K562 (cell line): ENCODE measurements at regions not wholly inside any gene's neighbourhood (a gene's known extent, or its start where the extent isn't known, plus 50 kb on each side); places are given as distances from the start of the nearest gene placed in this dataset.

Experiments
- ATAC-seq: fragments of 200-7000 bp; cut with Tn5 transposase; 3 replicates; pipeline ENCODE4 v1.9.1; 2020; ENCODE audit warnings: moderate library complexity
- BruUV-seq: library from RNA; stranded (reverse); fragments of 400-500 nt; replicated peaks from 2 replicates; lab custom pipeline; 2021; lab: Mats Ljungman, UMichigan
- CTCF ChIA-PET: fragments of 300-600 bp; formaldehyde crosslinking; extraction: SDS; loops from one replicate; lab custom pipeline; 2021; ENCODE audit warnings: low intra/inter-chr PET ratio; lab: Yijun Ruan, JAX
- POLR2A ChIA-PET: fragments of 300-600, 350-650 bp; sonication (Branson Sonifier 250); formaldehyde crosslinking; extraction: SDS; loops from one replicate; lab custom pipeline; 2021; ENCODE audit warnings: antibody characterized with exemption, inconsistent platforms; lab: Yijun Ruan, JAX
- DNase-seq, 4 experiments: peaks; one replicate each; pipeline versions ENCODE4 v3.0.0 to v3.0.0-alpha.2; 2011 to 2018; ENCODE audit warnings: low spot score in 3 of 4, mixed read lengths in 3 of 4; ENCODE audit errors: extremely low read depth in 1 of 4
- FAIRE-seq: peaks from 2 replicates; lab custom pipeline; 2011; peaks lifted over from hg19 to GRCh38; lab: Jason Lieb, UNC
- H2AFZ ChIP-seq: 2 replicates; pipeline ENCODE4 v1.6.0; 2011; ENCODE audit warnings: low read depth, low read length, control low read depth, inconsistent platforms
- H3K27ac ChIP-seq: fragments of 200-600 bp; 3 replicates; pipeline ENCODE4 v1.8.0; 2011; ENCODE audit warnings: low read depth, mild to moderate bottlenecking, control low read depth, inconsistent platforms, low read length, moderate library complexity, mixed read lengths; ENCODE audit errors: extremely low read depth
- H3K27me3 ChIP-seq, 2 experiments: fragments of 300-600 bp in 1 of 2; 2 replicates in 1 of 2; 3 replicates in 1 of 2; pipeline versions ENCODE4 v1.6.0 to v1.8.0; 2011; ENCODE audit warnings: inconsistent platforms in 2 of 2, low read length in 2 of 2, mild to moderate bottlenecking in 1 of 2, mixed read lengths in 1 of 2, moderate library complexity in 1 of 2; ENCODE audit not compliant: control insufficient read depth in 2 of 2, insufficient read depth in 2 of 2
- H3K36me3 ChIP-seq: fragments of 300-600 bp; 3 replicates; pipeline ENCODE4 v1.8.0; 2011; ENCODE audit warnings: mild to moderate bottlenecking, low read length, inconsistent platforms; ENCODE audit not compliant: control insufficient read depth, insufficient read depth
- H3K4me1 ChIP-seq, 2 experiments: fragments of 200-600 bp in 1 of 2; replicated peaks in 1 of 2; 2 replicates in 1 of 2; 3 replicates in 1 of 2; pipeline versions ENCODE4 v1.5.1 to v1.8.0; 2011; ENCODE audit warnings: inconsistent platforms in 2 of 2, low read length in 2 of 2, mild to moderate bottlenecking in 1 of 2, mixed read lengths in 1 of 2, moderate library complexity in 1 of 2; ENCODE audit not compliant: control insufficient read depth in 2 of 2, insufficient read depth in 2 of 2
- H3K4me2 ChIP-seq: 2 replicates; pipeline ENCODE4 v1.6.1; 2011; ENCODE audit warnings: low read length, control low read depth, inconsistent platforms, mixed read lengths; ENCODE audit not compliant: insufficient read depth
- H3K4me3 ChIP-seq: fragments of 200-600 bp; sonication (generic), shearing (Covaris generic); 2 replicates; pipeline ENCODE4 v1.5.1; 2016; ENCODE audit warnings: control low read depth, inconsistent platforms
- H3K79me2 ChIP-seq: fragments of 200-600 bp; 3 replicates; pipeline ENCODE4 v1.8.0; 2011; ENCODE audit warnings: low read length, inconsistent platforms; ENCODE audit not compliant: control insufficient read depth, insufficient read depth
- H3K9ac ChIP-seq, 2 experiments: 2 replicates each; pipeline versions ENCODE4 v1.6.0 to v1.6.1; 2011; ENCODE audit warnings: low read depth in 2 of 2, low read length in 2 of 2, control low read depth in 1 of 2, inconsistent platforms in 1 of 2, mild to moderate bottlenecking in 1 of 2, mixed read lengths in 1 of 2; ENCODE audit not compliant: insufficient read depth in 1 of 2
- H3K9me1 ChIP-seq: one replicate; pipeline ENCODE4 v1.6.0; 2011; ENCODE audit warnings: inconsistent platforms, mild to moderate bottlenecking, low read length, moderate library complexity; ENCODE audit not compliant: control insufficient read depth, insufficient read depth
- H3K9me3 ChIP-seq: replicated peaks from 2 replicates; pipeline ENCODE4 v1.5.1; 2011; ENCODE audit warnings: low read depth, low read length, inconsistent platforms; ENCODE audit not compliant: control insufficient read depth, insufficient read depth
- H4K20me1 ChIP-seq: replicated peaks from 2 replicates; pipeline ENCODE4 v1.6.1; 2011; ENCODE audit warnings: low read length, inconsistent platforms, mixed read lengths; ENCODE audit not compliant: control insufficient read depth, insufficient read depth
- AFF1 ChIP-seq, 2 experiments: fragments of 450-650 bp; IDR thresholded peaks; 2 replicates each; pipeline ENCODE4 v1.6.1; 2018; ENCODE audit warnings: mild to moderate bottlenecking in 2 of 2, low read depth in 1 of 2; ENCODE audit not compliant: partially characterized antibody in 2 of 2
- CREBBP ChIP-seq: IDR thresholded peaks from one replicate; pipeline ENCODE4 v1.6.1; 2012; ENCODE audit warnings: low read depth, mild to moderate bottlenecking, control low read depth, inconsistent platforms, low read length
- MAX ChIP-seq: sonication (generic); formaldehyde crosslinking; IDR thresholded peaks from 2 replicates; pipeline ENCODE4 v1.9.0; 2022; ENCODE audit warnings: mild to moderate bottlenecking, missing genetic modification reagents
- TFAM ChIP-seq: fragments of 250-450 bp; sonication (Bioruptor Pico); conservative IDR thresholded peaks from 2 replicates; pipeline ENCODE4 v1.5.0; 2021; ENCODE audit warnings: mild to moderate bottlenecking, moderate library complexity
- ZC3H4 ChIP-seq: sonication (generic); formaldehyde crosslinking; IDR thresholded peaks from 2 replicates; pipeline ENCODE4 v1.9.0; 2021; ENCODE audit warnings: missing genetic modification reagents, borderline replicate concordance
- ZFP36 ChIP-seq: fragments of 150-350 bp; IDR thresholded peaks from 2 replicates; pipeline ENCODE4 v1.6.1; 2018; ENCODE audit warnings: low read length, low read depth; ENCODE audit not compliant: partially characterized antibody
- ZNF121 ChIP-seq: sonication (generic); formaldehyde crosslinking; conservative IDR thresholded peaks from 2 replicates; pipeline ENCODE4 v1.8.0; 2022; ENCODE audit warnings: missing genetic modification reagents
- ZNF324 ChIP-seq: fragments of 250-450 bp; sonication (Bioruptor Pico); IDR thresholded peaks from 2 replicates; pipeline ENCODE4 v1.4.0; 2020; ENCODE audit warnings: mild to moderate bottlenecking
- ZNF76 ChIP-seq: fragments of 250-450 bp; sonication (Bioruptor Pico); IDR thresholded peaks from 2 replicates; pipeline ENCODE4 v1.4.0; 2020; ENCODE audit warnings: mild to moderate bottlenecking, moderate library complexity, borderline replicate concordance
- WGBS: fragments of 100-300 bp; shearing (Covaris generic); methylation state at CpG from one replicate; pipeline ENCODE4 v1.1.6; 2016; ENCODE audit warnings: low coverage, mixed read lengths; ENCODE audit not compliant: insufficient coverage; ENCODE audit errors: missing lambda C conversion rate; 5-methylcytosine and 5-hydroxymethylcytosine counted together
- in situ Hi-C: fragments of 300-500 bp; cut with MboI; formaldehyde crosslinking; loops from 4 replicates; pipeline ENCODE4 v1.15.0; 2018; ENCODE audit warnings: inconsistent platforms, mixed read lengths
- intact Hi-C: fragments of 100-400 bp; cut with micrococcal nuclease; formaldehyde crosslinking; loops from 2 replicates; pipeline ENCODE4 v1.14.2; 2022

GRCh38 chr5:171622010-171622409 lies 163.6 kb upstream of the SMIM23 start:
- intact Hi-C loops, result no loop called here
- Histone ChIP-seq H3K79me2 (no peaks in the 10 kb centered on the region), H3K4me3 (no peak overlapping the region), H3K9me3 (no peaks in the 10 kb centered on the region), H3K36me3 (no peaks in the 10 kb centered on the region), H4K20me1 (peaks cover 8% of the 10 kb centered on the region; the same call in 1 of the 2 replicates), H2AFZ (no peak overlapping the region), H3K9ac (no peak overlapping the region), H3K4me1 (no peaks in the 10 kb centered on the region; a peak in 1 of 5 replicates), H3K9me1 (no peaks in the 10 kb centered on the region), H3K27ac (no peak overlapping the region), H3K4me2 (no peak overlapping the region), H3K27me3 (peaks cover 8 to 42% of the 10 kb centered on the region in 2 experiments)
- ATAC-seq, result no peak
- DNase-seq, result no peak
- WGBS, result 0% methylated on average over 2 of the region's 2 CpGs
- BruUV-seq, result no TSS peak
- POLR2A ChIA-PET, result interaction anchor here (1.1 kb wide), 1 partner anchor 10 kb away, joined by 3 read pairs; no protein-coding TSS in a partner anchor
- no peak for TF ChIP-seq ZFP36
- no peak for TF ChIP-seq CREBBP
- no peak for TF ChIP-seq ZNF324 (CRISPR knock-in tag)
- TF ChIP-seq MAX (CRISPR knock-in tag), result no peak
- TF ChIP-seq TFAM (CRISPR knock-in tag), result no peak
- no peak for TF ChIP-seq ZNF121 (CRISPR knock-in tag)
- TF ChIP-seq ZNF76 (CRISPR knock-in tag), result no peak
- no peak for TF ChIP-seq AFF1 (IDR thresholded peaks at IDR 0.05; ENCODE audit: low read depth in 1 of 2, partially characterized antibody in 2 of 2)
- TF ChIP-seq ZC3H4 (CRISPR knock-in tag), result no peak
- CTCF ChIA-PET, result no interaction called here
- FAIRE-seq, result no peak
- in situ Hi-C loops, result no loop called here
